HepG2 (cell line): ENCODE measurements at regions not wholly inside any gene's neighbourhood (a gene's known extent, or its start where the extent isn't known, plus 50 kb on each side); places are given as distances from the start of the nearest gene placed in this dataset.

ENCODE experiments used
- ATAC-seq: fragments of 200-7000 bp; cut with Tn5 transposase; 3 replicates; pipeline ENCODE4 v1.9.1; 2020; ENCODE audit warnings: mild to moderate bottlenecking, moderate library complexity
- BruUV-seq: library from RNA; stranded (reverse); fragments of 400-500 nt; replicated peaks from 2 replicates; lab custom pipeline; 2021; lab: Mats Ljungman, UMichigan
- CTCF ChIA-PET: fragments of 300-600 bp; formaldehyde crosslinking; extraction: SDS; loops from one replicate; lab custom pipeline; 2021; ENCODE audit warnings: low total read pairs, inconsistent platforms, low intra/inter-chr PET ratio; lab: Yijun Ruan, JAX
- POLR2A ChIA-PET: fragments of 350-600 bp; sonication (Branson Sonifier 250); formaldehyde crosslinking; loops from one replicate; lab custom pipeline; 2020; ENCODE audit warnings: antibody characterized with exemption, inconsistent platforms; lab: Yijun Ruan, JAX
- DNase-seq: peaks from one replicate; pipeline ENCODE4 v3.0.0-alpha.2; 2015; ENCODE audit warnings: low spot score
- FAIRE-seq: peaks from 3 replicates; lab custom pipeline; 2011; peaks lifted over from hg19 to GRCh38; lab: Jason Lieb, UNC
- H2AFZ ChIP-seq: one replicate; pipeline ENCODE4 v1.6.1; 2011; ENCODE audit warnings: low read length, inconsistent platforms
- H3K27ac ChIP-seq: fragments of 300-600 bp; 3 replicates; pipeline ENCODE4 v1.8.0; 2011; ENCODE audit warnings: mixed run types, mild to moderate bottlenecking, mixed read lengths, low read length, inconsistent platforms; ENCODE audit not compliant: insufficient read depth; ENCODE audit errors: extremely low read length
- H3K27me3 ChIP-seq, 2 experiments: fragments of 200-600 bp in 1 of 2; 2 replicates in 1 of 2; 3 replicates in 1 of 2; pipeline versions ENCODE4 v1.6.0 to v1.8.0; 2011; ENCODE audit warnings: low read length in 2 of 2, mild to moderate bottlenecking in 2 of 2, moderate library complexity in 2 of 2, inconsistent platforms in 1 of 2; ENCODE audit not compliant: insufficient read depth in 2 of 2, control insufficient read depth in 1 of 2
- H3K36me3 ChIP-seq, 2 experiments: fragments of 200-600 bp in 1 of 2; replicated peaks in 1 of 2; 2 replicates in 1 of 2; 3 replicates in 1 of 2; pipeline versions ENCODE4 v1.5.1 to v1.8.0; 2011; ENCODE audit warnings: low read length in 2 of 2, inconsistent platforms in 1 of 2; ENCODE audit not compliant: insufficient read depth in 2 of 2, control insufficient read depth in 1 of 2
- H3K4me1 ChIP-seq: 2 replicates; pipeline ENCODE4 v1.5.1; 2012; ENCODE audit warnings: low read length, inconsistent platforms; ENCODE audit not compliant: insufficient read depth
- H3K4me2 ChIP-seq: 2 replicates; pipeline ENCODE4 v1.6.0; 2011; ENCODE audit warnings: low read depth, low read length, inconsistent platforms
- H3K4me3 ChIP-seq, 3 experiments: fragments of 200-600 bp in 1 of 3; sonication (generic), shearing (Covaris generic) in 1 of 3; replicated peaks in 1 of 3; 2 replicates each; pipeline ENCODE4 v1.5.1; 2011 to 2016; ENCODE audit warnings: low read length in 3 of 3, inconsistent platforms in 2 of 3, low read depth in 2 of 3, mild to moderate bottlenecking in 2 of 3, control low read depth in 1 of 3, mixed read lengths in 1 of 3; ENCODE audit not compliant: insufficient read depth in 1 of 3
- H3K79me2 ChIP-seq: one replicate; pipeline ENCODE4 v1.6.1; 2011; ENCODE audit warnings: low read length, inconsistent platforms; ENCODE audit not compliant: insufficient read depth
- H3K9ac ChIP-seq: 2 replicates; pipeline ENCODE4 v1.6.0; 2011; ENCODE audit warnings: mild to moderate bottlenecking, low read depth, low read length, inconsistent platforms; ENCODE audit not compliant: insufficient read depth
- H3K9me3 ChIP-seq: 2 replicates; pipeline ENCODE4 v1.5.1; 2012; ENCODE audit warnings: mild to moderate bottlenecking, low read length
- H4K20me1 ChIP-seq: 2 replicates; pipeline ENCODE4 v1.6.0; 2011; ENCODE audit warnings: inconsistent platforms, mild to moderate bottlenecking, low read length, moderate library complexity; ENCODE audit not compliant: insufficient read depth
- CREB3 ChIP-seq: sonication (generic); formaldehyde crosslinking; IDR thresholded peaks from 2 replicates; pipeline ENCODE4 v1.5.0; 2020; ENCODE audit warnings: missing genetic modification reagents
- HNRNPLL ChIP-seq: fragments of 200-400 bp; formaldehyde crosslinking; IDR thresholded peaks from 2 replicates; pipeline ENCODE4 v1.6.1; 2017; ENCODE audit warnings: mild to moderate bottlenecking, low read depth, low read length; ENCODE audit not compliant: poor library complexity, severe bottlenecking
- IRX3 ChIP-seq: sonication (generic); formaldehyde crosslinking; IDR thresholded peaks from 2 replicates; pipeline ENCODE4 v1.8.1; 2023; ENCODE audit warnings: mild to moderate bottlenecking, low read depth, missing genetic modification reagents, borderline replicate concordance
- KAT8 ChIP-seq: IDR thresholded peaks from 2 replicates; pipeline ENCODE4 v1.6.1; 2016; ENCODE audit warnings: missing genetic modification reagents, missing compliant biosample characterization
- MTF2 ChIP-seq: sonication (generic); formaldehyde crosslinking; IDR thresholded peaks from 2 replicates; pipeline ENCODE4 v1.5.0; 2020; ENCODE audit warnings: missing genetic modification reagents, borderline replicate concordance
- SPEN ChIP-seq: sonication (generic); formaldehyde crosslinking; IDR thresholded peaks from 2 replicates; pipeline ENCODE4 v1.5.1; 2020; ENCODE audit warnings: low read depth, mild to moderate bottlenecking, missing genetic modification reagents
- ZBTB39 ChIP-seq: sonication (generic); formaldehyde crosslinking; IDR thresholded peaks from 2 replicates; pipeline ENCODE4 v1.5.0; 2020; ENCODE audit warnings: missing genetic modification reagents
- ZNF256 ChIP-seq: sonication (generic); formaldehyde crosslinking; conservative IDR thresholded peaks from 2 replicates; pipeline ENCODE4 v1.4.0; 2020; ENCODE audit warnings: missing genetic modification reagents
- ZNF296 ChIP-seq: sonication (generic); formaldehyde crosslinking; conservative IDR thresholded peaks from 2 replicates; pipeline ENCODE4 v1.5.0; 2020; ENCODE audit warnings: mild to moderate bottlenecking, missing genetic modification reagents
- ZNF496 ChIP-seq: sonication (generic); formaldehyde crosslinking; IDR thresholded peaks from 2 replicates; pipeline ENCODE4 v1.8.1; 2023; ENCODE audit warnings: mild to moderate bottlenecking, moderate library complexity, missing genetic modification reagents; ENCODE audit not compliant: insufficient replicate concordance
- ZNF687 ChIP-seq: sonication (generic); formaldehyde crosslinking; IDR thresholded peaks from 2 replicates; pipeline ENCODE4 v1.5.1; 2020; ENCODE audit warnings: mild to moderate bottlenecking, missing genetic modification reagents, moderate library complexity
- WGBS: methylation state at CpG from one replicate; pipeline ENCODE4 v1.1.6; 2017; ENCODE audit warnings: low lambda C conversion rate; 5-methylcytosine and 5-hydroxymethylcytosine counted together
- in situ Hi-C: cut with HindIII; loops from 2 replicates; pipeline ENCODE4 v1.10.0; 2017; ENCODE audit warnings: low pct_unique_long_range_greater_than_20kb; ENCODE audit not compliant: extremely low pct_ligation_motif_present
- intact Hi-C: fragments of 100-400 bp; cut with micrococcal nuclease; formaldehyde crosslinking; loops from one replicate; pipeline ENCODE4 v1.10.0; 2022; ENCODE audit not compliant: unreplicated experiment
- TF ChIP-seq, protein P1 (sequence below): sonication (generic); formaldehyde crosslinking; IDR thresholded peaks from 2 replicates; pipeline ENCODE4 v1.8.0; 2022; ENCODE audit warnings: mild to moderate bottlenecking, missing genetic modification reagents; ENCODE audit not compliant: insufficient replicate concordance
- TF ChIP-seq, protein P2 (sequence below): sonication (generic); formaldehyde crosslinking; IDR thresholded peaks from 2 replicates; pipeline ENCODE4 v1.4.0; 2020; ENCODE audit warnings: missing genetic modification reagents

GRCh38 chr6:141303907-141304306 lies 828.8 kb upstream of the GJE1 start:
- WGBS = 23% methylated on average over 6 of the region's 6 CpGs
- Histone ChIP-seq H3K4me3 (no peak overlapping the region), H3K27ac (no peak overlapping the region), H3K9ac (no peak overlapping the region), H2AFZ (no peak overlapping the region), H3K4me2 (no peak overlapping the region), H3K36me3 (no peaks in the 10 kb centered on the region), H3K4me1 (no peaks in the 10 kb centered on the region), H3K27me3 (no peaks in the 10 kb centered on the region), H4K20me1 (no peaks in the 10 kb centered on the region), H3K79me2 (no peaks in the 10 kb centered on the region), H3K9me3 (no peaks in the 10 kb centered on the region)
- in situ Hi-C loops = no loop called here
- ATAC-seq = no peak
- BruUV-seq = no TSS peak
- no peak for FAIRE-seq
- no peak for DNase-seq
- ChIA-PET CTCF (no interaction called here), POLR2A (no interaction called here)
- intact Hi-C loops = no loop called here
- TF ChIP-seq ZNF687 (CRISPR knock-in tag) = no peak
- TF ChIP-seq, protein P1, sequence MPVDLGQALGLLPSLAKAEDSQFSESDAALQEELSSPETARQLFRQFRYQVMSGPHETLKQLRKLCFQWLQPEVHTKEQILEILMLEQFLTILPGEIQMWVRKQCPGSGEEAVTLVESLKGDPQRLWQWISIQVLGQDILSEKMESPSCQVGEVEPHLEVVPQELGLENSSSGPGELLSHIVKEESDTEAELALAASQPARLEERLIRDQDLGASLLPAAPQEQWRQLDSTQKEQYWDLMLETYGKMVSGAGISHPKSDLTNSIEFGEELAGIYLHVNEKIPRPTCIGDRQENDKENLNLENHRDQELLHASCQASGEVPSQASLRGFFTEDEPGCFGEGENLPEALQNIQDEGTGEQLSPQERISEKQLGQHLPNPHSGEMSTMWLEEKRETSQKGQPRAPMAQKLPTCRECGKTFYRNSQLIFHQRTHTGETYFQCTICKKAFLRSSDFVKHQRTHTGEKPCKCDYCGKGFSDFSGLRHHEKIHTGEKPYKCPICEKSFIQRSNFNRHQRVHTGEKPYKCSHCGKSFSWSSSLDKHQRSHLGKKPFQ (CRISPR knock-in tag) = no peak
- TF ChIP-seq, protein P2, sequence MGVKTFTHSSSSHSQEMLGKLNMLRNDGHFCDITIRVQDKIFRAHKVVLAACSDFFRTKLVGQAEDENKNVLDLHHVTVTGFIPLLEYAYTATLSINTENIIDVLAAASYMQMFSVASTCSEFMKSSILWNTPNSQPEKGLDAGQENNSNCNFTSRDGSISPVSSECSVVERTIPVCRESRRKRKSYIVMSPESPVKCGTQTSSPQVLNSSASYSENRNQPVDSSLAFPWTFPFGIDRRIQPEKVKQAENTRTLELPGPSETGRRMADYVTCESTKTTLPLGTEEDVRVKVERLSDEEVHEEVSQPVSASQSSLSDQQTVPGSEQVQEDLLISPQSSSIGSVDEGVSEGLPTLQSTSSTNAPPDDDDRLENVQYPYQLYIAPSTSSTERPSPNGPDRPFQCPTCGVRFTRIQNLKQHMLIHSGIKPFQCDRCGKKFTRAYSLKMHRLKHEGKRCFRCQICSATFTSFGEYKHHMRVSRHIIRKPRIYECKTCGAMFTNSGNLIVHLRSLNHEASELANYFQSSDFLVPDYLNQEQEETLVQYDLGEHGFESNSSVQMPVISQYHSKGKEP (CRISPR knock-in tag) = no peak
- TF ChIP-seq ZBTB39 (CRISPR knock-in tag) = no peak
- TF ChIP-seq ZNF256 (CRISPR knock-in tag) = no peak
- no peak for TF ChIP-seq ZNF496 (CRISPR knock-in tag)
- TF ChIP-seq HNRNPLL = no peak
- TF ChIP-seq MTF2 = no peak
- no peak for TF ChIP-seq SPEN
- TF ChIP-seq IRX3 (CRISPR knock-in tag) = no peak
- TF ChIP-seq CREB3 = no peak
- TF ChIP-seq KAT8 (CRISPR knock-in tag) = no peak
- TF ChIP-seq ZNF296 (CRISPR knock-in tag) = no peak
